K562 (cell line): ENCODE measurements at regions not wholly inside any gene's neighbourhood (a gene's known extent, or its start where the extent isn't known, plus 50 kb on each side); places are given as distances from the start of the nearest gene placed in this dataset.

Source experiments
- ATAC-seq: fragments of 200-7000 bp; cut with Tn5 transposase; 3 replicates; pipeline ENCODE4 v1.9.1; 2020; ENCODE audit warnings: moderate library complexity
- BruUV-seq: library from RNA; stranded (reverse); fragments of 400-500 nt; replicated peaks from 2 replicates; lab custom pipeline; 2021; lab: Mats Ljungman, UMichigan
- CTCF ChIA-PET: fragments of 300-600 bp; formaldehyde crosslinking; extraction: SDS; loops from one replicate; lab custom pipeline; 2021; ENCODE audit warnings: low intra/inter-chr PET ratio; lab: Yijun Ruan, JAX
- POLR2A ChIA-PET: fragments of 300-600, 350-650 bp; sonication (Branson Sonifier 250); formaldehyde crosslinking; extraction: SDS; loops from one replicate; lab custom pipeline; 2021; ENCODE audit warnings: antibody characterized with exemption, inconsistent platforms; lab: Yijun Ruan, JAX
- DNase-seq, 4 experiments: peaks; one replicate each; pipeline versions ENCODE4 v3.0.0 to v3.0.0-alpha.2; 2011 to 2018; ENCODE audit warnings: low spot score in 3 of 4, mixed read lengths in 3 of 4; ENCODE audit errors: extremely low read depth in 1 of 4
- FAIRE-seq: peaks from 2 replicates; lab custom pipeline; 2011; peaks lifted over from hg19 to GRCh38; lab: Jason Lieb, UNC
- H2AFZ ChIP-seq: 2 replicates; pipeline ENCODE4 v1.6.0; 2011; ENCODE audit warnings: low read depth, low read length, control low read depth, inconsistent platforms
- H3K27ac ChIP-seq: fragments of 200-600 bp; 3 replicates; pipeline ENCODE4 v1.8.0; 2011; ENCODE audit warnings: low read depth, mild to moderate bottlenecking, control low read depth, inconsistent platforms, low read length, moderate library complexity, mixed read lengths; ENCODE audit errors: extremely low read depth
- H3K27me3 ChIP-seq, 2 experiments: fragments of 300-600 bp in 1 of 2; 2 replicates in 1 of 2; 3 replicates in 1 of 2; pipeline versions ENCODE4 v1.6.0 to v1.8.0; 2011; ENCODE audit warnings: inconsistent platforms in 2 of 2, low read length in 2 of 2, mild to moderate bottlenecking in 1 of 2, mixed read lengths in 1 of 2, moderate library complexity in 1 of 2; ENCODE audit not compliant: control insufficient read depth in 2 of 2, insufficient read depth in 2 of 2
- H3K36me3 ChIP-seq: fragments of 300-600 bp; 3 replicates; pipeline ENCODE4 v1.8.0; 2011; ENCODE audit warnings: mild to moderate bottlenecking, low read length, inconsistent platforms; ENCODE audit not compliant: control insufficient read depth, insufficient read depth
- H3K4me1 ChIP-seq, 2 experiments: fragments of 200-600 bp in 1 of 2; replicated peaks in 1 of 2; 2 replicates in 1 of 2; 3 replicates in 1 of 2; pipeline versions ENCODE4 v1.5.1 to v1.8.0; 2011; ENCODE audit warnings: inconsistent platforms in 2 of 2, low read length in 2 of 2, mild to moderate bottlenecking in 1 of 2, mixed read lengths in 1 of 2, moderate library complexity in 1 of 2; ENCODE audit not compliant: control insufficient read depth in 2 of 2, insufficient read depth in 2 of 2
- H3K4me2 ChIP-seq: 2 replicates; pipeline ENCODE4 v1.6.1; 2011; ENCODE audit warnings: low read length, control low read depth, inconsistent platforms, mixed read lengths; ENCODE audit not compliant: insufficient read depth
- H3K4me3 ChIP-seq: fragments of 200-600 bp; sonication (generic), shearing (Covaris generic); 2 replicates; pipeline ENCODE4 v1.5.1; 2016; ENCODE audit warnings: control low read depth, inconsistent platforms
- H3K79me2 ChIP-seq: fragments of 200-600 bp; 3 replicates; pipeline ENCODE4 v1.8.0; 2011; ENCODE audit warnings: low read length, inconsistent platforms; ENCODE audit not compliant: control insufficient read depth, insufficient read depth
- H3K9ac ChIP-seq, 2 experiments: 2 replicates each; pipeline versions ENCODE4 v1.6.0 to v1.6.1; 2011; ENCODE audit warnings: low read depth in 2 of 2, low read length in 2 of 2, control low read depth in 1 of 2, inconsistent platforms in 1 of 2, mild to moderate bottlenecking in 1 of 2, mixed read lengths in 1 of 2; ENCODE audit not compliant: insufficient read depth in 1 of 2
- H3K9me1 ChIP-seq: one replicate; pipeline ENCODE4 v1.6.0; 2011; ENCODE audit warnings: inconsistent platforms, mild to moderate bottlenecking, low read length, moderate library complexity; ENCODE audit not compliant: control insufficient read depth, insufficient read depth
- H3K9me3 ChIP-seq: replicated peaks from 2 replicates; pipeline ENCODE4 v1.5.1; 2011; ENCODE audit warnings: low read depth, low read length, inconsistent platforms; ENCODE audit not compliant: control insufficient read depth, insufficient read depth
- H4K20me1 ChIP-seq: replicated peaks from 2 replicates; pipeline ENCODE4 v1.6.1; 2011; ENCODE audit warnings: low read length, inconsistent platforms, mixed read lengths; ENCODE audit not compliant: control insufficient read depth, insufficient read depth
- CBFB ChIP-seq: sonication (generic); formaldehyde crosslinking; IDR thresholded peaks from 2 replicates; pipeline ENCODE4 v1.4.0; 2020; ENCODE audit warnings: mild to moderate bottlenecking, missing genetic modification reagents
- CTBP1 ChIP-seq: fragments of 450-650 bp; IDR thresholded peaks from 2 replicates; pipeline ENCODE4 v1.6.1; 2016; ENCODE audit warnings: borderline replicate concordance
- DPF2 ChIP-seq: fragments of 450-650 bp; IDR thresholded peaks from 2 replicates; pipeline ENCODE4 v1.6.1; 2016
- E2F3 ChIP-seq: fragments of 250-450 bp; sonication (Bioruptor Pico); IDR thresholded peaks from 2 replicates; pipeline ENCODE4 v1.4.0; 2020; ENCODE audit warnings: mild to moderate bottlenecking
- GABPB1 ChIP-seq: sonication (generic); formaldehyde crosslinking; IDR thresholded peaks from 2 replicates; pipeline ENCODE4 v1.8.0; 2022; ENCODE audit warnings: mild to moderate bottlenecking, missing genetic modification reagents
- KAT8 ChIP-seq: fragments of 450-650 bp; IDR thresholded peaks from 2 replicates; pipeline ENCODE4 v1.6.1; 2016; ENCODE audit warnings: low read depth, mild to moderate bottlenecking
- MCM5 ChIP-seq: fragments of 450-650 bp; IDR thresholded peaks from 2 replicates; pipeline ENCODE4 v1.6.1; 2016; ENCODE audit warnings: low read depth
- NUFIP1 ChIP-seq: fragments of 450-650 bp; IDR thresholded peaks from 2 replicates; pipeline ENCODE4 v1.6.1; 2018; ENCODE audit not compliant: partially characterized antibody
- PHB2 ChIP-seq: fragments of 450-650 bp; IDR thresholded peaks from 2 replicates; pipeline ENCODE4 v1.6.1; 2017; ENCODE audit warnings: low read depth
- PHF21A ChIP-seq: fragments of 450-650 bp; IDR thresholded peaks from 2 replicates; pipeline ENCODE4 v1.6.1; 2017; ENCODE audit warnings: low read depth, borderline replicate concordance
- PTRF ChIP-seq: fragments of 450-650 bp; IDR thresholded peaks from 2 replicates; pipeline ENCODE4 v1.6.1; 2016; ENCODE audit warnings: mild to moderate bottlenecking, missing genetic modification characterization, missing compliant biosample characterization
- RBBP5 ChIP-seq: fragments of 200-600 bp; sonication (generic); IDR thresholded peaks from 2 replicates; pipeline ENCODE4 v1.6.1; 2012; ENCODE audit warnings: borderline replicate concordance, mild to moderate bottlenecking, low read length, control low read depth, inconsistent platforms; ENCODE audit not compliant: insufficient read depth, poor library complexity, severe bottlenecking
- RFX1 ChIP-seq: fragments of 450-650 bp; IDR thresholded peaks from 2 replicates; pipeline ENCODE4 v1.6.1; 2016; ENCODE audit warnings: mild to moderate bottlenecking, moderate library complexity
- TRIM28 ChIP-seq: fragments of 450-650 bp; IDR thresholded peaks from 2 replicates; pipeline ENCODE4 v1.6.1; 2017
- ZNF175 ChIP-seq: fragments of 200-800 bp; sonication (Bioruptor generic); IDR thresholded peaks from 2 replicates; pipeline ENCODE4 v1.6.1; 2016; ENCODE audit warnings: low read depth, mild to moderate bottlenecking, missing genetic modification characterization, missing compliant biosample characterization
- ZNF23 ChIP-seq: fragments of 250-450 bp; sonication (Bioruptor Pico); IDR thresholded peaks from 2 replicates; pipeline ENCODE4 v1.4.0; 2020; ENCODE audit warnings: mild to moderate bottlenecking
- ZNF316 ChIP-seq: fragments of 450-650 bp; IDR thresholded peaks from 2 replicates; pipeline ENCODE4 v1.6.1; 2016
- ZNF695 ChIP-seq: fragments of 450-650 bp; formaldehyde crosslinking; IDR thresholded peaks from 2 replicates; pipeline ENCODE4 v1.4.0; 2020; ENCODE audit warnings: mild to moderate bottlenecking, moderate library complexity
- ZNF717 ChIP-seq: fragments of 250-450 bp; sonication (Bioruptor Pico); IDR thresholded peaks from 2 replicates; pipeline ENCODE4 v1.5.0; 2021
- WGBS: fragments of 100-300 bp; shearing (Covaris generic); methylation state at CpG from one replicate; pipeline ENCODE4 v1.1.6; 2016; ENCODE audit warnings: low coverage, mixed read lengths; ENCODE audit not compliant: insufficient coverage; ENCODE audit errors: missing lambda C conversion rate; 5-methylcytosine and 5-hydroxymethylcytosine counted together
- in situ Hi-C: fragments of 300-500 bp; cut with MboI; formaldehyde crosslinking; loops from 4 replicates; pipeline ENCODE4 v1.15.0; 2018; ENCODE audit warnings: inconsistent platforms, mixed read lengths
- intact Hi-C: fragments of 100-400 bp; cut with micrococcal nuclease; formaldehyde crosslinking; loops from 2 replicates; pipeline ENCODE4 v1.14.2; 2022

DNA sequence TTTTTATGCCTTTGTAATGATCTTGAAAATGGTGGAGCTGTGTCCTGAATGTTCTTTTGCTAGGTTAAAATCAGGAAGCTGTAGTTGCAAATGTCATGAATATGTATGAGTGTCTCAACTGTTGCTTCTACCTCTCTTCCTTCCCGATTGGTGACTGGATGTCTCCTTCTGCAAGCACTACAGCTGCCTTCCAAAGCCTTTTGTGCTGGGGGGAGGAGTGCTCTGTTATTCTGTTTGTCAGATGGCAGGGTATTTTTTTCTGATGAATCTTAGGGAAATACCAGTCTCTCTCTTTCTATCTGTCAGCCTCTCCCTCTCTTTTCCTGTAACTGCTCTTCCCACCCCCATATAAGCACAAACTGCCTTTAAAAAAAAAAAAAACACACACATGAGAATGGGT lies 1396.3 kb upstream of the CELF4 start:
- no peaks in the 10 kb centered on the region for H3K9me3 ChIP-seq
- no peaks in the 10 kb centered on the region for H3K79me2 ChIP-seq
- no peaks in the 10 kb centered on the region for H3K27me3 ChIP-seq
- H3K36me3 ChIP-seq: no peaks in the 10 kb centered on the region
- CTCF ChIA-PET: no interaction called here
- BruUV-seq: no TSS peak
- 0% methylated on average over 1 of the region's 1 CpG for WGBS
- POLR2A ChIA-PET: no interaction called here
- in situ Hi-C loops: no loop called here
- intact Hi-C loops: no loop called here
- H4K20me1 ChIP-seq: no peaks in the 10 kb centered on the region
- no peaks in the 10 kb centered on the region for H3K9me1 ChIP-seq
- H3K9ac ChIP-seq: no peak overlapping the region
- H3K4me1 ChIP-seq: no peaks in the 10 kb centered on the region
- no peak overlapping the region for H3K4me2 ChIP-seq
- no peak for ATAC-seq
- DNase-seq: no peak
- FAIRE-seq: no peak
- H2AFZ ChIP-seq: no peak overlapping the region
- TF ChIP-seq ZNF23 (no peak), ZNF695 (CRISPR knock-in tag) (no peak), ZNF316 (no peak), TRIM28 (no peak), NUFIP1 (no peak), CTBP1 (no peak), RFX1 (no peak), KAT8 (no peak), E2F3 (CRISPR knock-in tag) (no peak), MCM5 (no peak), PHF21A (no peak), PHB2 (no peak), ZNF175 (CRISPR knock-in tag) (no peak), GABPB1 (CRISPR knock-in tag) (no peak), DPF2 (no peak), PTRF (tag) (no peak), ZNF717 (no peak), RBBP5 (no peak), CBFB (CRISPR knock-in tag) (no peak)
- no peak overlapping the region for H3K4me3 ChIP-seq
- H3K27ac ChIP-seq: no peak overlapping the region
